HCT116 (cell line): ENCODE measurements at regions not wholly inside any gene's neighbourhood (a gene's known extent, or its start where the extent isn't known, plus 50 kb on each side); places are given as distances from the start of the nearest gene placed in this dataset.

Source experiments
- ATAC-seq: fragments of 200-7000 bp; cut with Tn5 transposase; 2 replicates; pipeline ENCODE4 v1.9.1; 2020; ENCODE audit warnings: mild to moderate bottlenecking, moderate library complexity
- BruUV-seq: library from RNA; stranded (reverse); fragments of 400-500 nt; replicated peaks from 2 replicates; lab custom pipeline; 2021; lab: Mats Ljungman, UMichigan
- CTCF ChIA-PET: fragments of 300-600 bp; sonication (Branson Sonifier 250); formaldehyde crosslinking; loops from one replicate; lab custom pipeline; 2021; ENCODE audit warnings: antibody characterized with exemption; lab: Charles Lee
- POLR2A ChIA-PET: fragments of 300-600, 350-600 bp; sonication (Branson Sonifier 250); formaldehyde crosslinking; loops from one replicate; lab custom pipeline; 2021; ENCODE audit warnings: antibody characterized with exemption; lab: Charles Lee
- RAD21 ChIA-PET, 2 experiments: fragments of 300-600 bp; sonication (Branson Sonifier 250); formaldehyde crosslinking; loops; one replicate each; lab custom pipeline; 2023; ENCODE audit warnings: low total read pairs in 2 of 2; ENCODE audit not compliant: uncharacterized antibody in 2 of 2, unreplicated experiment in 2 of 2, low non-redundant PET in 1 of 2; lab: Charles Lee
- DNase-seq: peaks from one replicate; pipeline ENCODE4 v3.0.0-alpha.2; 2010; ENCODE audit warnings: low read depth, low spot score
- H2AFZ ChIP-seq: fragments of 200-600 bp; shearing (Covaris generic), sonication (generic); 2 replicates; pipeline ENCODE4 v1.6.1; 2017; ENCODE audit warnings: low read depth, mixed run types, mixed read lengths, antibody characterized with exemption, low read length; ENCODE audit not compliant: poor library complexity, severe bottlenecking
- H3K27ac ChIP-seq: 2 replicates; pipeline ENCODE4 v1.5.1; 2012; ENCODE audit warnings: low read depth, low read length
- H3K27me3 ChIP-seq: fragments of 200-600 bp; sonication (generic); 2 replicates; pipeline ENCODE4 v1.6.1; 2016; ENCODE audit warnings: mixed run types, low read length, mixed read lengths; ENCODE audit not compliant: insufficient read depth
- H3K36me3 ChIP-seq, 2 experiments: fragments of 200-500 bp in 1 of 2; fragments of 200-600 bp in 1 of 2; sonication (Bioruptor generic) in 1 of 2; sonication (generic) in 1 of 2; 2 replicates each; pipeline versions ENCODE4 v1.5.1 to v1.6.1; 2014 to 2016; ENCODE audit warnings: low read length in 2 of 2, inconsistent platforms in 1 of 2, mixed read lengths in 1 of 2, mixed run types in 1 of 2; ENCODE audit not compliant: insufficient read depth in 2 of 2, control insufficient read depth in 1 of 2
- H3K4me1 ChIP-seq, 2 experiments: fragments of 200-600 bp in 1 of 2; sonication (generic) in 1 of 2; 2 replicates each; pipeline versions ENCODE4 v1.5.1 to v1.6.1; 2012 to 2017; ENCODE audit warnings: low read length in 2 of 2, inconsistent platforms in 1 of 2, mild to moderate bottlenecking in 1 of 2, mixed read lengths in 1 of 2, mixed run types in 1 of 2, moderate library complexity in 1 of 2; ENCODE audit not compliant: insufficient read depth in 2 of 2, control insufficient read depth in 1 of 2
- H3K4me2 ChIP-seq: fragments of 200-600 bp; sonication (generic); 2 replicates; pipeline ENCODE4 v1.6.1; 2017; ENCODE audit warnings: mixed run types, low read length, mixed read lengths
- H3K4me3 ChIP-seq, 2 experiments: fragments of 200-600 bp in 1 of 2; sonication (generic) in 1 of 2; replicated peaks in 1 of 2; 2 replicates each; pipeline ENCODE4 v1.5.1; 2011 to 2016; ENCODE audit warnings: low read length in 2 of 2, control low read depth in 1 of 2, low read depth in 1 of 2, mild to moderate bottlenecking in 1 of 2, mixed read lengths in 1 of 2, mixed run types in 1 of 2
- H3K79me2 ChIP-seq: fragments of 200-600 bp; sonication (generic); 2 replicates; pipeline ENCODE4 v1.6.1; 2017; ENCODE audit warnings: mild to moderate bottlenecking, mixed run types, low read length, moderate library complexity, mixed read lengths; ENCODE audit not compliant: insufficient read depth
- H3K9ac ChIP-seq: fragments of 200-600 bp; sonication (generic); 2 replicates; pipeline ENCODE4 v1.6.1; 2016; ENCODE audit warnings: low read length, mixed read lengths
- H3K9me2 ChIP-seq: fragments of 200-600 bp; sonication (generic), shearing (Covaris generic); 2 replicates; pipeline ENCODE4 v1.6.1; 2017; ENCODE audit warnings: mixed run types, mild to moderate bottlenecking, moderate library complexity; ENCODE audit not compliant: insufficient read depth
- H3K9me3 ChIP-seq, 2 experiments: fragments of 200-500 bp in 1 of 2; fragments of 200-600 bp in 1 of 2; sonication (Bioruptor generic) in 1 of 2; sonication (generic) in 1 of 2; 2 replicates each; pipeline ENCODE4 v1.6.1; 2014 to 2017; ENCODE audit warnings: low read length in 2 of 2, mixed read lengths in 2 of 2, inconsistent platforms in 1 of 2, low read depth in 1 of 2, mild to moderate bottlenecking in 1 of 2, mixed run types in 1 of 2, moderate library complexity in 1 of 2; ENCODE audit not compliant: control insufficient read depth in 1 of 2, insufficient read depth in 1 of 2
- H4K20me1 ChIP-seq: fragments of 200-600 bp; sonication (generic), shearing (Covaris generic); 2 replicates; pipeline ENCODE4 v1.6.1; 2017; ENCODE audit warnings: mixed run types, mild to moderate bottlenecking, moderate library complexity; ENCODE audit not compliant: insufficient read depth
- CBX3 ChIP-seq: IDR thresholded peaks from 2 replicates; pipeline ENCODE4 v1.6.1; 2012; ENCODE audit warnings: low read depth
- CTCF ChIP-seq, 3 experiments: fragments of 200-600 bp in 1 of 3; sonication (generic) in 1 of 3; IDR thresholded peaks in 2 of 3; conservative IDR thresholded peaks in 1 of 3; 2 replicates each; pipeline ENCODE4 v1.5.1; 2012 to 2017; ENCODE audit warnings: low read depth in 2 of 3, low read length in 2 of 3, antibody characterized with exemption in 1 of 3, borderline replicate concordance in 1 of 3, control low read depth in 1 of 3, mild to moderate bottlenecking in 1 of 3, mixed read lengths in 1 of 3, mixed run types in 1 of 3, moderate library complexity in 1 of 3; ENCODE audit not compliant: insufficient read depth in 1 of 3
- EGR1 ChIP-seq: IDR thresholded peaks from 2 replicates; pipeline ENCODE4 v1.6.1; 2012; ENCODE audit warnings: low read depth
- ELF1 ChIP-seq: IDR thresholded peaks from 2 replicates; pipeline ENCODE4 v1.6.1; 2012; ENCODE audit warnings: low read depth, borderline replicate concordance
- EZH2 ChIP-seq: fragments of 200-600 bp; sonication (generic); IDR thresholded peaks from 2 replicates; pipeline ENCODE4 v1.6.1; 2017; ENCODE audit warnings: antibody characterized with exemption, mixed run types
- EZH2phosphoT487 ChIP-seq: fragments of 200-600 bp; IDR thresholded peaks from 2 replicates; pipeline ENCODE4 v1.6.1; 2018; ENCODE audit warnings: antibody characterized with exemption, borderline replicate concordance
- JUND ChIP-seq: IDR thresholded peaks from 2 replicates; pipeline ENCODE4 v1.6.1; 2012
- POLR2AphosphoS5 ChIP-seq: IDR thresholded peaks from 2 replicates; pipeline ENCODE4 v1.6.1; 2011; ENCODE audit warnings: mild to moderate bottlenecking, low read depth, low read length, moderate library complexity
- SP1 ChIP-seq: IDR thresholded peaks from 2 replicates; pipeline ENCODE4 v1.6.1; 2012; ENCODE audit warnings: low read depth
- SRF ChIP-seq: IDR thresholded peaks from 2 replicates; pipeline ENCODE4 v1.6.1; 2012; ENCODE audit warnings: low read depth
- TCF7L2 ChIP-seq: IDR thresholded peaks from 2 replicates; pipeline ENCODE4 v1.7.0; 2011; ENCODE audit warnings: borderline replicate concordance, inconsistent platforms; ENCODE audit not compliant: insufficient read depth, insufficient read length; ENCODE audit errors: extremely low read depth
- ZFX ChIP-seq: fragments of 450-650 bp; IDR thresholded peaks from 2 replicates; pipeline ENCODE4 v1.6.1; 2017
- ZNF274 ChIP-seq: fragments of 200-500 bp; sonication (Bioruptor generic); IDR thresholded peaks from 2 replicates; pipeline ENCODE4 v1.6.1; 2014; ENCODE audit warnings: mild to moderate bottlenecking, low read depth, low read length, inconsistent platforms
- intact Hi-C: fragments of 100-400 bp; cut with micrococcal nuclease; formaldehyde crosslinking; loops from 2 replicates; pipeline ENCODE4 v1.10.0; 2022
- TF ChIP-seq, protein P1 (sequence below): IDR thresholded peaks from 2 replicates; pipeline ENCODE4 v1.6.1; 2012; ENCODE audit warnings: low read depth
- TF ChIP-seq, protein P2 (sequence below): IDR thresholded peaks from 2 replicates; pipeline ENCODE4 v1.6.1; 2012

- intact Hi-C loops: no loop called here
- RAD21 ChIA-PET: no interaction called here
- no peak overlapping the region for H3K27ac ChIP-seq
- no peaks in the 10 kb centered on the region for H3K79me2 ChIP-seq
- H3K9me2 ChIP-seq: no peaks in the 10 kb centered on the region
- BruUV-seq: no TSS peak
- TF ChIP-seq ZNF274 (no peak), SP1 (no peak), POLR2AphosphoS5 (no peak), CTCF (IDR thresholded peaks at IDR 0.05 in 2 of 3, conservative IDR thresholded peaks at IDR 0.05 in 1 of 3; ENCODE audit: borderline replicate concordance in 1 of 3, insufficient read depth in 1 of 3, low read depth in 2 of 3, low read length in 2 of 3) (no peak), EZH2 (no peak), SRF (no peak)
- no peak for DNase-seq
- no peak overlapping the region for H3K9ac ChIP-seq
- no peak overlapping the region for H3K4me2 ChIP-seq
- H3K4me3 ChIP-seq: no peak overlapping the region
- CTCF ChIA-PET: no interaction called here
- POLR2A ChIA-PET: no interaction called here
- no peaks in the 10 kb centered on the region for H3K4me1 ChIP-seq
- no peak overlapping the region for H2AFZ ChIP-seq
- no peaks in the 10 kb centered on the region for H3K27me3 ChIP-seq
- no peaks in the 10 kb centered on the region for H3K9me3 ChIP-seq
- no peaks in the 10 kb centered on the region for H3K36me3 ChIP-seq
- no peak for ATAC-seq
- no peaks in the 10 kb centered on the region for H4K20me1 ChIP-seq
Observed at GRCh38 chrX:134158821-134159512, 78.0 kb upstream of the CCDC160 start.

DNA sequence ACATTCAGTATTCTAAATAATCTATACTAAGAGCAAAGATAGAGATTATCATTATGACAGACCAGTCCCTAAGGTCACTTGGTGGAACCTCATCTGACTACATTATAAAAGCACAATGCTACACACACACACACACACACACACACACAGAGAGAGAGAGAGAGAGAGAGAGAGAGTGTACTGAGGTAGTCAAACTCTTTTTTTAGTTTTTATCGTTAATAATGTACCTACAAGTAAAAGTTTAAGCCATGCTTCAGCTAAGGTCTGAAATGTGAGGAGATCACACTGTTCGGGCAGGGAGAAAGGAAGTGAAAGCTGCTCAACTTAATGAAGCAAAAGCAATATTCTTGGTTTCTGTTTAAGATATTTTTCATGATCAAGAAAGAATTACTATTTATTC is 75.8 kb upstream of the CCDC160 start:
- DNase-seq (no peak), ATAC-seq (no peak)
- POLR2A ChIA-PET: no interaction called here
- BruUV-seq: no TSS peak
- no peak overlapping the region for H3K4me3 ChIP-seq
- no peaks in the 10 kb centered on the region for H4K20me1 ChIP-seq
- no peaks in the 10 kb centered on the region for H3K9me2 ChIP-seq
- no peak overlapping the region for H2AFZ ChIP-seq
- RAD21 ChIA-PET: no interaction called here
- H3K4me2 ChIP-seq: no peak overlapping the region
- no peaks in the 10 kb centered on the region for H3K4me1 ChIP-seq
- CTCF ChIA-PET: interaction anchor here (1.5 kb wide), 1 partner anchor 17 kb away, joined by 4 read pairs; no protein-coding TSS in a partner anchor
- no peaks in the 10 kb centered on the region for H3K9me3 ChIP-seq
- H3K27ac ChIP-seq: no peak overlapping the region
- H3K79me2 ChIP-seq: no peaks in the 10 kb centered on the region
- H3K9ac ChIP-seq: no peak overlapping the region
- no peaks in the 10 kb centered on the region for H3K27me3 ChIP-seq
- intact Hi-C loops: no loop called here
- H3K36me3 ChIP-seq: no peaks in the 10 kb centered on the region
- no peak for TF ChIP-seq ZFX
- TF ChIP-seq EZH2phosphoT487: no peak
- no peak for TF ChIP-seq TCF7L2
- no peak for TF ChIP-seq CBX3
- TF ChIP-seq JUND: no peak
- no peak for TF ChIP-seq ELF1
- TF ChIP-seq, protein P1, sequence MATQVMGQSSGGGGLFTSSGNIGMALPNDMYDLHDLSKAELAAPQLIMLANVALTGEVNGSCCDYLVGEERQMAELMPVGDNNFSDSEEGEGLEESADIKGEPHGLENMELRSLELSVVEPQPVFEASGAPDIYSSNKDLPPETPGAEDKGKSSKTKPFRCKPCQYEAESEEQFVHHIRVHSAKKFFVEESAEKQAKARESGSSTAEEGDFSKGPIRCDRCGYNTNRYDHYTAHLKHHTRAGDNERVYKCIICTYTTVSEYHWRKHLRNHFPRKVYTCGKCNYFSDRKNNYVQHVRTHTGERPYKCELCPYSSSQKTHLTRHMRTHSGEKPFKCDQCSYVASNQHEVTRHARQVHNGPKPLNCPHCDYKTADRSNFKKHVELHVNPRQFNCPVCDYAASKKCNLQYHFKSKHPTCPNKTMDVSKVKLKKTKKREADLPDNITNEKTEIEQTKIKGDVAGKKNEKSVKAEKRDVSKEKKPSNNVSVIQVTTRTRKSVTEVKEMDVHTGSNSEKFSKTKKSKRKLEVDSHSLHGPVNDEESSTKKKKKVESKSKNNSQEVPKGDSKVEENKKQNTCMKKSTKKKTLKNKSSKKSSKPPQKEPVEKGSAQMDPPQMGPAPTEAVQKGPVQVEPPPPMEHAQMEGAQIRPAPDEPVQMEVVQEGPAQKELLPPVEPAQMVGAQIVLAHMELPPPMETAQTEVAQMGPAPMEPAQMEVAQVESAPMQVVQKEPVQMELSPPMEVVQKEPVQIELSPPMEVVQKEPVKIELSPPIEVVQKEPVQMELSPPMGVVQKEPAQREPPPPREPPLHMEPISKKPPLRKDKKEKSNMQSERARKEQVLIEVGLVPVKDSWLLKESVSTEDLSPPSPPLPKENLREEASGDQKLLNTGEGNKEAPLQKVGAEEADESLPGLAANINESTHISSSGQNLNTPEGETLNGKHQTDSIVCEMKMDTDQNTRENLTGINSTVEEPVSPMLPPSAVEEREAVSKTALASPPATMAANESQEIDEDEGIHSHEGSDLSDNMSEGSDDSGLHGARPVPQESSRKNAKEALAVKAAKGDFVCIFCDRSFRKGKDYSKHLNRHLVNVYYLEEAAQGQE: no peak
- TF ChIP-seq, protein P2, sequence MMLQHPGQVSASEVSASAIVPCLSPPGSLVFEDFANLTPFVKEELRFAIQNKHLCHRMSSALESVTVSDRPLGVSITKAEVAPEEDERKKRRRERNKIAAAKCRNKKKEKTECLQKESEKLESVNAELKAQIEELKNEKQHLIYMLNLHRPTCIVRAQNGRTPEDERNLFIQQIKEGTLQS: no peak
- TF ChIP-seq EGR1: no peak
- no peak for TF ChIP-seq POLR2AphosphoS5
